22Rv1 (cell line): ENCODE measurements at regions not wholly inside any gene's neighbourhood (a gene's known extent, or its start where the extent isn't known, plus 50 kb on each side); places are given as distances from the start of the nearest gene placed in this dataset.

Experiments
- CTCF ChIP-seq: fragments of 450-650 bp; IDR thresholded peaks from 2 replicates; pipeline ENCODE4 v1.5.1; 2017; ENCODE audit warnings: mild to moderate bottlenecking
- ZFX ChIP-seq: fragments of 450-650 bp; IDR thresholded peaks from 2 replicates; pipeline ENCODE4 v1.6.1; 2017; ENCODE audit warnings: antibody characterized with exemption, borderline replicate concordance

GRCh38 chrX:96211953-96212352 lies 472.7 kb upstream of the DIAPH2 start:
- no peak for TF ChIP-seq CTCF
- TF ChIP-seq ZFX = no peak
